Caco-2 (cell line): ENCODE measurements at regions not wholly inside any gene's neighbourhood (a gene's known extent, or its start where the extent isn't known, plus 50 kb on each side); places are given as distances from the start of the nearest gene placed in this dataset.
A peak's percentile ranks its signal among the peaks of the same experiment; 100 is the strongest.

Experiments used
- BruUV-seq: library from RNA; stranded (reverse); fragments of 400-500 nt; replicated peaks from 2 replicates; lab custom pipeline; 2021; lab: Mats Ljungman, UMichigan
- CTCF ChIA-PET: fragments of 300-600 bp; sonication (Branson Sonifier 250); formaldehyde crosslinking; loops from one replicate; lab custom pipeline; 2022; ENCODE audit warnings: antibody characterized with exemption; lab: Charles Lee
- POLR2A ChIA-PET: fragments of 300-600 bp; sonication (Branson Sonifier 250); formaldehyde crosslinking; loops from one replicate; lab custom pipeline; 2022; ENCODE audit warnings: antibody characterized with exemption; lab: Charles Lee
- DNase-seq, 2 experiments: peaks; one replicate each; pipeline versions ENCODE4 v3.0.0 to v3.0.0-alpha.2; 2020 to 2022
- H3K27me3 ChIP-seq: replicated peaks from 2 replicates; pipeline ENCODE4 v1.6.0; 2011; ENCODE audit warnings: low read length; ENCODE audit not compliant: control insufficient read depth, insufficient read depth
- H3K36me3 ChIP-seq: 2 replicates; pipeline ENCODE4 v1.5.1; 2011; ENCODE audit warnings: low read length; ENCODE audit not compliant: control insufficient read depth, insufficient read depth
- H3K4me1 ChIP-seq: fragments of 250-450 bp; sonication (Bioruptor Pico); 2 replicates; pipeline ENCODE4 v1.5.1; 2020; ENCODE audit warnings: mild to moderate bottlenecking
- H3K4me3 ChIP-seq: 2 replicates; pipeline ENCODE4 v1.5.1; 2011; ENCODE audit warnings: low read depth, mild to moderate bottlenecking, control low read depth, low read length
- H3K9me3 ChIP-seq: fragments of 250-450 bp; sonication (Bioruptor Pico); 2 replicates; pipeline ENCODE4 v1.5.1; 2020; ENCODE audit warnings: mild to moderate bottlenecking, moderate library complexity
- H3K27ac Mint-ChIP-seq: one replicate; pipeline ENCODE4 v1.8.0; 2022; ENCODE audit warnings: mixed read lengths; ENCODE audit not compliant: unreplicated experiment
- H3K27me3 Mint-ChIP-seq: one replicate; pipeline ENCODE4 v1.8.0; 2022; ENCODE audit warnings: mixed read lengths; ENCODE audit not compliant: insufficient read depth, unreplicated experiment
- H3K36me3 Mint-ChIP-seq: one replicate; pipeline ENCODE4 v1.8.0; 2022; ENCODE audit warnings: mild to moderate bottlenecking, mixed read lengths; ENCODE audit not compliant: insufficient read depth, unreplicated experiment
- H3K4me1 Mint-ChIP-seq: one replicate; pipeline ENCODE4 v1.8.0; 2022; ENCODE audit warnings: low read depth, mixed read lengths; ENCODE audit not compliant: unreplicated experiment
- H3K4me3 Mint-ChIP-seq: one replicate; pipeline ENCODE4 v1.8.0; 2022; ENCODE audit warnings: mild to moderate bottlenecking, moderate library complexity, mixed read lengths; ENCODE audit not compliant: unreplicated experiment
- H3K9me3 Mint-ChIP-seq: one replicate; pipeline ENCODE4 v1.8.0; 2022; ENCODE audit warnings: mixed read lengths; ENCODE audit not compliant: unreplicated experiment
- intact Hi-C: fragments of 100-400 bp; cut with micrococcal nuclease; formaldehyde crosslinking; loops from one replicate; pipeline ENCODE4 v1.10.0; 2022; ENCODE audit not compliant: unreplicated experiment
- TF ChIP-seq, protein P1 (sequence below), 2 experiments: fragments of 200-600 bp in 1 of 2; IDR thresholded peaks; 1 replicate in 1 of 2; 2 replicates in 1 of 2; pipeline versions ENCODE4 v1.5.1 to v1.8.0; 2011 to 2022; ENCODE audit warnings: antibody characterized with exemption in 1 of 2, control low read depth in 1 of 2, inconsistent platforms in 1 of 2, low read depth in 1 of 2, low read length in 1 of 2, mild to moderate bottlenecking in 1 of 2, moderate library complexity in 1 of 2; ENCODE audit not compliant: insufficient read depth in 1 of 2, severe bottlenecking in 1 of 2, unreplicated experiment in 1 of 2

DNA sequence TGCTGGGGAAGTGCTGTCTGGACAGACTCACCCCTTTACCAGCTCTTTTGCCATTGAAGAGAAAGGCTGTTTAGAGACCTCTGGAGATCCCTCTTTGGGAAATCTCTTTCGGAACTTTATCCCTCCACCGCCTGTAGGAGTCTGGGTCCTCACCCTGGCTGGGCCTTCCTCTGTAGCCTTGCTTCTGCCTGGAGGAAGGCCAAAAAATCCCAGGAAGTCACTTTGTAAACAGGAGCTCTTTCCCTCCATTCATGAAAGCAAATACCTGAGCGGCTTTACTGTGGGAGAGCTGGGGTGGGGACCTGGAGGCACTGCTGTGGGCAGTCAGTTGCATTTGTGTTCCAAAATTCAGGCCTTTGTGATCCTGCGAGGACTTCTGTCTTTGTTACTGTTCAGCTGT is 126.2 kb downstream of the KLF6 start:
- H3K27ac Mint-ChIP-seq = peak overlapping the region; percentile 90
- H3K4me3 ChIP-seq = no peak overlapping the region
- H3K4me1 ChIP-seq = peaks cover 23% of the 10 kb centered on the region
- no peaks in the 10 kb centered on the region for H3K27me3 Mint-ChIP-seq
- peaks cover 21% of the 10 kb centered on the region for H3K9me3 Mint-ChIP-seq
- intact Hi-C loops = loop anchor here (1.0 to 5.0 kb wide), 2 partner anchors 82 to 104 kb away; no protein-coding TSS in a partner anchor
- BruUV-seq = no TSS peak
- peaks cover 6% of the 10 kb centered on the region for H3K36me3 Mint-ChIP-seq
- peaks cover 7% of the 10 kb centered on the region; the same call in 1 of the 2 replicates for H3K9me3 ChIP-seq
- TF ChIP-seq, protein P1, sequence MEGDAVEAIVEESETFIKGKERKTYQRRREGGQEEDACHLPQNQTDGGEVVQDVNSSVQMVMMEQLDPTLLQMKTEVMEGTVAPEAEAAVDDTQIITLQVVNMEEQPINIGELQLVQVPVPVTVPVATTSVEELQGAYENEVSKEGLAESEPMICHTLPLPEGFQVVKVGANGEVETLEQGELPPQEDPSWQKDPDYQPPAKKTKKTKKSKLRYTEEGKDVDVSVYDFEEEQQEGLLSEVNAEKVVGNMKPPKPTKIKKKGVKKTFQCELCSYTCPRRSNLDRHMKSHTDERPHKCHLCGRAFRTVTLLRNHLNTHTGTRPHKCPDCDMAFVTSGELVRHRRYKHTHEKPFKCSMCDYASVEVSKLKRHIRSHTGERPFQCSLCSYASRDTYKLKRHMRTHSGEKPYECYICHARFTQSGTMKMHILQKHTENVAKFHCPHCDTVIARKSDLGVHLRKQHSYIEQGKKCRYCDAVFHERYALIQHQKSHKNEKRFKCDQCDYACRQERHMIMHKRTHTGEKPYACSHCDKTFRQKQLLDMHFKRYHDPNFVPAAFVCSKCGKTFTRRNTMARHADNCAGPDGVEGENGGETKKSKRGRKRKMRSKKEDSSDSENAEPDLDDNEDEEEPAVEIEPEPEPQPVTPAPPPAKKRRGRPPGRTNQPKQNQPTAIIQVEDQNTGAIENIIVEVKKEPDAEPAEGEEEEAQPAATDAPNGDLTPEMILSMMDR (IDR thresholded peaks at IDR 0.05; ENCODE audit: insufficient read depth in 1 of 2, low read depth in 1 of 2, low read length in 1 of 2, severe bottlenecking in 1 of 2, unreplicated experiment in 1 of 2) = no peak
- DNase-seq = peak in 1 of 2 experiments; percentile 21
- ChIA-PET POLR2A (interaction anchor here (0.5 to 1.4 kb wide), 3 partner anchors 9 to 126 kb away, joined by 4 to 8 read pairs (median 4); partner anchors contain the start of gene KLF6), CTCF (interaction anchor here (1.0 kb wide), 1 partner anchor 27 kb away, joined by 4 read pairs; no protein-coding TSS in a partner anchor)
- H3K4me3 Mint-ChIP-seq = no peak overlapping the region
- no peaks in the 10 kb centered on the region for H3K27me3 ChIP-seq
- H3K36me3 ChIP-seq = no peaks in the 10 kb centered on the region
- H3K4me1 Mint-ChIP-seq = peaks cover 32% of the 10 kb centered on the region

DNA sequence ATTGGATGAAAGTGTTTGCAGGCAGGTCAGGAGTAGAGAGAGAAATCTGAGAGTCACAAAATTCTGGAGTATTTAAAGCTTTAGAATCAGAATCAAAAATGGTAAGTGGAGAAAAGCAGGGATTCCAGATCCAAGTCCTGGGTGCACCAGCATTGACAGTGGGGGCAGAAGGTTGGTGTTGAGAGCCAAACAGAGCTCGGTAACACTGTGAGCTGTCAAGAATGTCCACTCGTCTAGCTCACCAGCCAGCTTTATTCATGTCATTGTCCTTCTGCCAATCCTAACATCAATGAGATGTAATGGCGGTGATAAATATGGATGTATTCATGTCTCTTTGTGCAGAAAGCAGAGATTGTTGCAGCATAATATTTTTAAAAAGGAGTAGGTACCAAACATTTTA is 128.8 kb downstream of the KLF6 start:
- H3K36me3 Mint-ChIP-seq = peaks cover 6% of the 10 kb centered on the region
- Histone ChIP-seq H3K36me3 (no peaks in the 10 kb centered on the region), H3K9me3 (peaks cover 6% of the 10 kb centered on the region; the same call in 1 of the 2 replicates), H3K4me3 (no peak overlapping the region), H3K27me3 (no peaks in the 10 kb centered on the region), H3K4me1 (peaks cover 23% of the 10 kb centered on the region)
- H3K27ac Mint-ChIP-seq = peak overlapping the region; percentile 7
- intact Hi-C loops = loop anchor here (5.0 kb wide), 1 partner anchor 106 kb away; no protein-coding TSS in a partner anchor
- H3K4me1 Mint-ChIP-seq = peaks cover 32% of the 10 kb centered on the region
- CTCF ChIA-PET = interaction anchor here (1.1 kb wide), 1 partner anchor 483 kb away, joined by 3 read pairs; no protein-coding TSS in a partner anchor
- peaks cover 11% of the 10 kb centered on the region for H3K9me3 Mint-ChIP-seq
- TF ChIP-seq, protein P1 (IDR thresholded peaks at IDR 0.05; ENCODE audit: insufficient read depth in 1 of 2, low read depth in 1 of 2, low read length in 1 of 2, severe bottlenecking in 1 of 2, unreplicated experiment in 1 of 2) = no peak
- no peak overlapping the region for H3K4me3 Mint-ChIP-seq
- POLR2A ChIA-PET = no interaction called here
- DNase-seq = no peak
- no TSS peak for BruUV-seq
- no peaks in the 10 kb centered on the region for H3K27me3 Mint-ChIP-seq

DNA sequence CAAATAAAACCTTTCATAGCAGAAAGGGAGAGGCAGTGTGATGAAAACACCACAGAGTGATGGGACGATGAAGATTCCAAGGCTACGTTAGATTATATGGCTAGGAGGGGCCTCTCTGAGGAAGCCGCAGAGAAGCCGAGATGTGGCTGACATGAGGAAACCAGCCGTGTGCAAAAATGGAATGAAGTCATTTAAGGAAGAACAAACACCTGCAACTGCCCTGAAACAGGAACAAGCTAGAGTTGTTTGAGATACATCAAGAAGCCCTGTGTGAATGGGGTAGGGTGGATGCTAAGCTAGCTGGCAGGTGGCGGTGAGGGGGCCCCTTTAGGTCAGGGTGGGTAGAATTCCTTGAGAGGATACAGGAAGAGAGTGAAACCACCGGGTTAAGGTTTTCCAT is 129.5 kb downstream of the KLF6 start:
- peaks cover 6% of the 10 kb centered on the region for H3K36me3 Mint-ChIP-seq

More for the DNA sequence above, 129.5 kb downstream of the KLF6 start:
- ChIA-PET CTCF (interaction anchor here (1.1 kb wide), 1 partner anchor 482 kb away, joined by 3 read pairs; no protein-coding TSS in a partner anchor), POLR2A (no interaction called here)
- 0 out of 2 replicates have a peak, but pooled peaks cover 3% of the 10 kb centered on the region for H3K9me3 ChIP-seq
- Mint-ChIP-seq H3K27ac (peak overlapping the region; percentile 7), H3K27me3 (no peaks in the 10 kb centered on the region), H3K4me1 (peaks cover 32% of the 10 kb centered on the region), H3K9me3 (peaks cover 9% of the 10 kb centered on the region), H3K4me3 (no peak overlapping the region)
- no peak for DNase-seq
- no peaks in the 10 kb centered on the region for H3K27me3 ChIP-seq
- intact Hi-C loops = loop anchor here (5.0 kb wide), 1 partner anchor 107 kb away; no protein-coding TSS in a partner anchor
- BruUV-seq = no TSS peak
- no peak overlapping the region for H3K4me3 ChIP-seq
- no peaks in the 10 kb centered on the region for H3K36me3 ChIP-seq
- peaks cover 22% of the 10 kb centered on the region for H3K4me1 ChIP-seq
- TF ChIP-seq, protein P1 (IDR thresholded peaks at IDR 0.05; ENCODE audit: insufficient read depth in 1 of 2, low read depth in 1 of 2, low read length in 1 of 2, severe bottlenecking in 1 of 2, unreplicated experiment in 1 of 2) = no peak
